DLD1 (cell line): ENCODE measurements at regions not wholly inside any gene's neighbourhood (a gene's known extent, or its start where the extent isn't known, plus 50 kb on each side); places are given as distances from the start of the nearest gene placed in this dataset.

Experiments
- in situ Hi-C: cut with HindIII; loops from 2 replicates; pipeline ENCODE4 v1.10.0; 2017; ENCODE audit warnings: low sequenced_read_pairs

DNA sequence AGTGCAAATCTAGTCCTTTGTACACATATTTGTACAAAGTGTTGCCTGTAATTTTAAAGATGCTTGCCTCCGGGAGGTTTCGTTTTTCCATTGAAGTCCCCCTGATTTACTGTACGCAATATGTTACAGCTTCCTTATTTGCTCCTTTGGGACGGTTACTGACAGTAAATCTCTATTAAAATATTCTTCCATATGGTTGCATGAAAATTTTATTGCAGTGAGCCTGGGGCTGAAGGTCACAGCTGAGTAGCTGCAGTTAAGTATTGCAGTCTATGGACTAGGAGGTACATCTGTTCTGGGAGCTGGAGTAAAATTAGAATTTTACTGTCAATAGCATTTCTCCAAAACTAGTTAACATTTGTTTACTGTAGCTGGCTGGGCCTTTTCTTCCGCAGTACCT is 119.2 kb downstream of the ETAA1 start:
- in situ Hi-C loops, result no loop called here

DNA sequence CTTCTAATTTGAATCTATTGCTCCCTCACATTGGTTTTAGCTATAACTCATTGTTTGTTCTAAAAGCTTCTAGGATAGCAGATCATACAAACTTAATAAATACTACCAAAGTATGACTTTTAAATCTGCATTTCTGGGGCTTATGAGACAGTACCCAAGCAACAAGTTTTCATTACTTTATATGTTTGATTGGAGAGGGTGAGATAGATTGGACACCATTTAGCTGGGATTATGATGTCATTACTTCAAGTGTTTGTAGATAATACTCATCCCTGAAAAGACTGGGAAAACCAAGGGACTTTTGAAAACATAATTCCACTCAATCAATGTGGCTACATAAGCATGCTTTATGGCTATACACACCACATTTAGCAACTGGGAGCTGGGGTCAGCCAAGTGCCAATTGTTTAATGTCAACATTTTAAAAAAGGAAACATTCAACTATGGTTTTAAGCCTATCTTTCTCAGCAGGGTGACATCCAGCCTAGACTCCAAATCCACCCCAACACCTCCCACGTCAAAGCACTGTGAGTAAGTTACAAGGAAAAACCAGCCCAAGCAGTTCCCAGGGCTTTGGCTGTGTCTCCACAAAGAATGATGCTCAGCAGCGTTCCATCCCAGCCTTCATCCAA is 119.9 kb downstream of the ETAA1 start:
- in situ Hi-C loops, result no loop called here

GRCh38 chr2:67522148-67522547 is 125.0 kb downstream of the ETAA1 start:
- in situ Hi-C loops, result no loop called here

DNA sequence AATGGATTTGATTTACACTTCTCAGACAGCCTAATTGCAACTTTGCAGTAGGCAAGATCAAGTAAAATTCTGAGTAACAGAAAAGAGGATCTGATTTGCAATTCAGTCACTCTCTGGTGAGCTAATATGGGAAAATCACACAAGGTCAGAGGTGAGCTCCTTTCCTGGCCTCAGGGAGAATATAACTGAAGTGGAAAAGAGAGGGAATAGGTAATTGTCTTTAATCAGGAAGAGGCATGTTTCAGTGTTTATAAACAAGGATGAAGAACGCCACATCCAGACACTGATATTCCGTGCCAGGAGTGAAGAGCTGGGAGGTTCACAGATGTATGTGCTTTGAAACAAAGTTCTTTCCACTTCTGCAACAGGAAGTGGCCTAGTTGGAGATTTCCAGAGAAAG is 127.1 kb downstream of the ETAA1 start:
- in situ Hi-C loops, result no loop called here

- in situ Hi-C loops, result no loop called here
Measured at GRCh38 chr2:67524777-67525176, 127.6 kb downstream of the ETAA1 start.

DNA sequence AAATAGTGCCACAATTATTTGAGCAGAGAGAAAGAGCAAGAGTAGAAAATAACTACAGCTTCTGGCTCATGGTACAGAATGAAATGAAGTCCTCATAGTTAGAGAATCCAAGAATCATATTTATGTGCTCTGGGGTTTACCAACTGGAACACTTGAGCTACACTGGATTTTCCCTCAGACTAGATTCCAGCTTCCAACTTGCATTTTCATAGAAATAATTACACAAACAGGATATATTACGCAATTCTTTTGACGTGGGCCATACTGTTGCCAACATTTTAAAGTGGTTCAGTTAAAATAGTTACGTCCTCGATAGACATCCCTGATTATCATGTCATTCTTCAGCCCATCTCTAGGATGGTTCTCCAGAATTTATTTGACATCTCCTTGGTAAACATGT is 129.2 kb downstream of the ETAA1 start:
- in situ Hi-C loops, result no loop called here

DNA sequence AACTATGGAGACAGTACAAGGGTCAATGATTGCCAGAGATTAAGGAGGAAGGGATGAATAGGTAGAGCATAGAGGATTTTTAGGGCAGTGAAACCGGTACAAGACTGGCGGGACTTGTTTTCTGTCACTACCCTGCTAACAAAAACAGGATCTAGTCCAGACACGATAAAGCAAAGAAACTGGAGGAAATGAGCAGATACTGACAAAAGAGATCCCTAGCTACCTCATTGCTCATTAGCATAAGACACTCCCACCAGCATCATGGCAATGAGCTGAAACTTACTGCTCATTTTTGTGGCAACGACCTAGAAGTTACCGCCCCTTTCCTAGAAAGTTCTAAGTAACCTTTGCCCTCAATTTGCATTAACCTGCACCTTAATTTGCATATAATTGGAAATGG is 131.2 kb downstream of the ETAA1 start:
- in situ Hi-C loops, result no loop called here

GRCh38 chr2:67532387-67532786 is 135.3 kb downstream of the ETAA1 start:
- in situ Hi-C loops, result no loop called here

- in situ Hi-C loops, result no loop called here
Measured at GRCh38 chr2:67534745-67535144, 137.6 kb downstream of the ETAA1 start.

- in situ Hi-C loops, result no loop called here
Measured at GRCh38 chr2:67540962-67541361, 143.8 kb downstream of the ETAA1 start.

- in situ Hi-C loops, result no loop called here
Measured at GRCh38 chr2:67544286-67544685, 147.2 kb downstream of the ETAA1 start.

DNA sequence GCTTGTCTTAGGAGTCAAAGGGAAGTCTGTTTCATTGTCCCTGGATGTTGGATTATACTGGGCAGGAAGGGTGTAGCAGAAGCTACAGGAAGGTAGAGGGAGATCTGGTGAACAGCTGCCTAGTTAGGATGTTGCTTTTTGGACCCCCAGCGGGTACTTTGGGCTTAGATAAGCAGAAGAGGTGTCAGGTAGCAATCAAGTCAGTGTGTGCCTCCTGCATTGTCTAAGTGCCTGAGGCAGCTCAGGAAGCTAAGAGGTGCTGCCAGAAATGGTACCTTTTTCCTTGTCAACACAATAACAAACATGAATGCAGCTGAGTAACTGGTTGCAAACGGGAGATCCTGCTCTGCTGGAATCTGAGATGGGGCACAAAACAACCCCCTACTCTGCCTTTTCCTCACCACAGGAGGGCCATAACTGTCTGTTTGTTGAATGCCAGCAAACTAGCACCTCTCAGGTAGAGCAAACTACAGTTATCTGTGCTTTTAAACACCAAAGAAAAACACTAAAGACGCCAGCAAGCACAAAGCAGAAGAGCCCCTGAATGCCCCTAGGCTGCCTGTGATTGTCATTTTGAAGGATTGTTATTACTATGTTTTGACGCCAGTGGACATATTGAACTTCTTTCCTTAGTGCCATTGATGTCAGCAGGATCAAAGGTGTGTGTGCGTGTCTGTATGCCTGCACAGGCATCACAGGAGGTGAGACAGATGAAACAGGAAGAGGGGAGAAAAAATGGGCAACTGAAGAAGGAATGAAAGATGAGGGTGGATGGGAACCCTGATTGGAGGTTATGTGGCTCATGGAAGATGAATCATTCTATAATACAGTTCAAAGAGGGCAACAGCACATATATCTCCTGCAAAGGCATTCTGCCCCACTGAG is 151.4 kb downstream of the ETAA1 start:
- in situ Hi-C loops, result no loop called here

DNA sequence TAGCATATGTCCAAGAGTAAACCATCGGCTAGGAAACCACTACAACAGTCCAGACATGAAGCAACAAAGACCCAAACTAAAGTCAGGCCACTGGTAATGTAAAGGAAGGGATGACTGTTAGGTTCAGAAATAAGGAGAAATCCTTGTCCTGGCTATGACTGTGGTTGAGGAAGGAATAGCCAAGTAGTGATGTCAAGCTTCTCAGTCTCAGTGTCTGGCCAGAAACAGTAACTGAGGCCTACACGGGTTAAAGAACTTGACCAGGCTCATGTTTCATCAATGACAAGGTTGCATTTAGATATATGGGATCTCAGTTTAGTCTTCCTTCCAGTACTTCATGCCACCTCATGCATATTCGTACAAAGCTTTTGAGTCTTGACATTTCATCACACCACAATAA is 162.0 kb downstream of the ETAA1 start:
- in situ Hi-C loops, result no loop called here

- in situ Hi-C loops, result no loop called here
Measured at GRCh38 chr2:67560771-67561456, 163.8 kb downstream of the ETAA1 start.

GRCh38 chr2:67561457-67561965 is 164.4 kb downstream of the ETAA1 start:
- in situ Hi-C loops, result no loop called here

DNA sequence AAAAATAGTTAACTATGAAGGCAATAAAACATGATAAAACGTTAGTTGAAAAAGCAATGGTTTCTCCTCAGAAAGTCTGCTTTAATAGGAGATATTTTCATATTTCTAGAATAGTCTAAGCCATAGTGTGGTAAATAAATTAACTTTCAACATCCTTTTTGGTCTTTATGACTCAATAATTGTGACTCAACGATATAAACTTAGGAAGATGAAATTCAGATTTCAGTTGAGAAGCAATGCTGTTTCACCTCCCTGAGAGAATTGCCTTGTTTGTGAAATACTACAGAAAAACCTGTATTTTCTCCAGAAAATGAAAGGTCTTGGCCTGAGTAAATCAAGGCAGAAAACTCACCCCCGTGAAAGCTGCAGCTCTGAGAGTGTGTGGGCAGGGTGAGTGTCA is 166.9 kb downstream of the ETAA1 start:
- in situ Hi-C loops, result no loop called here

DNA sequence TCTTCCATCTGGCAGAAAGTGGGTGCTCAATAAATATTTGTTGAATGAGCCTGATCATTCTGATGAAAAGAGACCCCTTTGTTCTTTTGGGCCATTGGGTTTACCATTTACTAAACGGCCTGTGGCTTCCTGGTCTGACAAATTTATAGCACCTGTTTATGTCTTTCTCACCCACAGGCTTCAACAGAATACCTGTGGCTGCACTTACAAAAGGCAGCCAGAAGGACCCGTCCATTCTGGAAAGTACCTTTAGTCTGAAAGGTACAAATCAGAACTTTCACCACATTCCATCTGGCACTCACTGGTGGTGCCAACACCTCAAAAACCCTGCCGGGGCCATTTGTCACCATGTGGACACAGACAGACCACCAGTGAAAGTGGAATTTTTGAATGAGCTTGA is 167.5 kb downstream of the ETAA1 start:
- in situ Hi-C loops, result no loop called here

GRCh38 chr2:67565262-67565661 is 168.1 kb downstream of the ETAA1 start:
- in situ Hi-C loops, result no loop called here

- in situ Hi-C loops, result no loop called here
Measured at GRCh38 chr2:67565761-67566160, 168.6 kb downstream of the ETAA1 start.

- in situ Hi-C loops, result no loop called here
Measured at GRCh38 chr2:67566285-67566684, 169.2 kb downstream of the ETAA1 start.

- in situ Hi-C loops, result no loop called here
Measured at GRCh38 chr2:67566958-67567635, 170.0 kb downstream of the ETAA1 start.
